HCT116 (cell line): ENCODE measurements at regions not wholly inside any gene's neighbourhood (a gene's known extent, or its start where the extent isn't known, plus 50 kb on each side); places are given as distances from the start of the nearest gene placed in this dataset.

Experiments
- CEBPB ChIP-seq: IDR thresholded peaks from 2 replicates; pipeline ENCODE4 v1.6.1; 2012; ENCODE audit warnings: low read depth
- POLR2A ChIP-seq: IDR thresholded peaks from 2 replicates; pipeline ENCODE4 v1.7.0; 2011; ENCODE audit warnings: borderline replicate concordance; ENCODE audit not compliant: insufficient read depth, insufficient read length; ENCODE audit errors: extremely low read depth
- RAD21 ChIP-seq: IDR thresholded peaks from 2 replicates; pipeline ENCODE4 v1.6.1; 2012; ENCODE audit warnings: low read depth, mild to moderate bottlenecking

GRCh38 chr4:26067035-26067434 lies 153.0 kb downstream of the SMIM20 start:
- TF ChIP-seq POLR2A: no peak
- no peak for TF ChIP-seq CEBPB
- TF ChIP-seq RAD21: no peak
